Loucy (cell line): ENCODE measurements at regions not wholly inside any gene's neighbourhood (a gene's known extent, or its start where the extent isn't known, plus 50 kb on each side); places are given as distances from the start of the nearest gene placed in this dataset.

ENCODE experiments used
- EZH2phosphoT487 ChIP-seq: fragments of 200-600 bp; IDR thresholded peaks from 2 replicates; pipeline ENCODE4 v1.6.1; 2018; ENCODE audit warnings: antibody characterized with exemption, mild to moderate bottlenecking, moderate library complexity, borderline replicate concordance
- TF ChIP-seq, protein P1 (sequence below): fragments of 200-600 bp; sonication (generic); conservative IDR thresholded peaks from 2 replicates; pipeline ENCODE4 v1.5.1; 2014; ENCODE audit warnings: mild to moderate bottlenecking, antibody characterized with exemption, low read length

DNA sequence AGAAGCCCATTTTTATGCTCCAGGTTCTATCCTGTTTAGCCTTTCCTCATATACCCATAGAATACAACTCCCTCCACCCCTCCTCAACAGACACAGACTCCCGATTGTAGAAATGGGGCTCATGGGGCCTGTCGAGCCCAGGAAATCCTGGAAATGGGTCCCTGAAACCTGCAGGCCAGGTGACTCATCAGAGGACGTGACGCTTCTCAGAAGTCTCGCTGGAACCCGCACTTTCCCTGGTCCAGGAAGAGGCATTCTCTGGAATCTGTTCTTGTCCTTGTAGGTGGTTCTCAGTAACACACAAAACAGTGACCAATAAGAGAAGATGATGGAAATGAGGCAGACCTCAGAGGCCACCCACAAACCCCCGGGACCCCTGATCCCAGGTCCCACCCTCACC is 244.8 kb upstream of the PPP2R2D start:
- TF ChIP-seq, protein P1, sequence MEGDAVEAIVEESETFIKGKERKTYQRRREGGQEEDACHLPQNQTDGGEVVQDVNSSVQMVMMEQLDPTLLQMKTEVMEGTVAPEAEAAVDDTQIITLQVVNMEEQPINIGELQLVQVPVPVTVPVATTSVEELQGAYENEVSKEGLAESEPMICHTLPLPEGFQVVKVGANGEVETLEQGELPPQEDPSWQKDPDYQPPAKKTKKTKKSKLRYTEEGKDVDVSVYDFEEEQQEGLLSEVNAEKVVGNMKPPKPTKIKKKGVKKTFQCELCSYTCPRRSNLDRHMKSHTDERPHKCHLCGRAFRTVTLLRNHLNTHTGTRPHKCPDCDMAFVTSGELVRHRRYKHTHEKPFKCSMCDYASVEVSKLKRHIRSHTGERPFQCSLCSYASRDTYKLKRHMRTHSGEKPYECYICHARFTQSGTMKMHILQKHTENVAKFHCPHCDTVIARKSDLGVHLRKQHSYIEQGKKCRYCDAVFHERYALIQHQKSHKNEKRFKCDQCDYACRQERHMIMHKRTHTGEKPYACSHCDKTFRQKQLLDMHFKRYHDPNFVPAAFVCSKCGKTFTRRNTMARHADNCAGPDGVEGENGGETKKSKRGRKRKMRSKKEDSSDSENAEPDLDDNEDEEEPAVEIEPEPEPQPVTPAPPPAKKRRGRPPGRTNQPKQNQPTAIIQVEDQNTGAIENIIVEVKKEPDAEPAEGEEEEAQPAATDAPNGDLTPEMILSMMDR, result no peak
- TF ChIP-seq EZH2phosphoT487, result no peak
